PC-3 (cell line): ENCODE measurements at regions not wholly inside any gene's neighbourhood (a gene's known extent, or its start where the extent isn't known, plus 50 kb on each side); places are given as distances from the start of the nearest gene placed in this dataset.
A peak's percentile ranks its signal among the peaks of the same experiment; 100 is the strongest.

Experiments
- ATAC-seq: fragments of 200-7000 bp; cut with Tn5 transposase; 2 replicates; pipeline ENCODE4 v1.9.1; 2020; ENCODE audit warnings: mild to moderate bottlenecking, moderate library complexity
- BruUV-seq: library from RNA; stranded (reverse); fragments of 400-500 nt; replicated peaks from 2 replicates; lab custom pipeline; 2021; lab: Mats Ljungman, UMichigan
- CTCF ChIA-PET: fragments of 300-600 bp; sonication (Branson Sonifier 250); formaldehyde crosslinking; loops from one replicate; lab custom pipeline; 2022; ENCODE audit warnings: antibody characterized with exemption; lab: Charles Lee
- POLR2A ChIA-PET: fragments of 300-600 bp; sonication (Branson Sonifier 250); formaldehyde crosslinking; loops from one replicate; lab custom pipeline; 2022; ENCODE audit warnings: antibody characterized with exemption; ENCODE audit not compliant: unreplicated experiment; lab: Charles Lee
- DNase-seq: peaks from one replicate; pipeline ENCODE4 v3.0.0-alpha.2; 2015
- H2AFZ ChIP-seq: fragments of 300-600 bp; sonication (generic); 2 replicates; pipeline ENCODE4 v1.6.0; 2016; ENCODE audit warnings: antibody characterized with exemption, low read length
- H3F3A ChIP-seq: fragments of 300-600 bp; sonication (generic); one replicate; pipeline ENCODE4 v1.6.0; 2017; ENCODE audit warnings: antibody characterized with exemption, low read length, control low read depth, mild to moderate bottlenecking; ENCODE audit not compliant: unreplicated experiment
- H3K27ac ChIP-seq: fragments of 300-600 bp; sonication (generic); 2 replicates; pipeline ENCODE4 v1.5.1; 2016; ENCODE audit warnings: mild to moderate bottlenecking, low read length
- H3K27me3 ChIP-seq: fragments of 300-600 bp; sonication (generic); 2 replicates; pipeline ENCODE4 v1.6.1; 2016; ENCODE audit warnings: low read length, mixed read lengths
- H3K36me3 ChIP-seq: fragments of 300-600 bp; sonication (generic); 2 replicates; pipeline ENCODE4 v1.6.1; 2016; ENCODE audit warnings: low read depth, mixed run types, low read length, mixed read lengths
- H3K4me1 ChIP-seq: fragments of 300-600 bp; sonication (generic); 2 replicates; pipeline ENCODE4 v1.5.1; 2016; ENCODE audit warnings: low read length; ENCODE audit not compliant: insufficient read depth
- H3K4me2 ChIP-seq: fragments of 300-600 bp; sonication (generic); 2 replicates; pipeline ENCODE4 v1.6.0; 2016; ENCODE audit warnings: low read length
- H3K4me3 ChIP-seq: fragments of 300-600 bp; sonication (generic); 2 replicates; pipeline ENCODE4 v1.5.1; 2016; ENCODE audit warnings: mild to moderate bottlenecking, low read length, mixed read lengths
- H3K79me2 ChIP-seq: fragments of 300-600 bp; sonication (generic); 2 replicates; pipeline ENCODE4 v1.6.1; 2017; ENCODE audit warnings: low read length, mixed read lengths
- H3K9ac ChIP-seq: fragments of 300-600 bp; sonication (generic); 2 replicates; pipeline ENCODE4 v1.6.0; 2016; ENCODE audit warnings: mild to moderate bottlenecking, low read length
- H3K9me2 ChIP-seq: fragments of 300-600 bp; sonication (generic); replicated peaks from 2 replicates; pipeline ENCODE4 v1.6.1; 2016; ENCODE audit warnings: mixed run types, low read length, mixed read lengths
- H3K9me3 ChIP-seq: fragments of 300-600 bp; sonication (generic); 2 replicates; pipeline ENCODE4 v1.6.1; 2016; ENCODE audit warnings: low read length, mixed read lengths
- H4K20me1 ChIP-seq: fragments of 300-600 bp; sonication (generic); 2 replicates; pipeline ENCODE4 v1.6.1; 2016; ENCODE audit warnings: low read length, mixed read lengths
- CTCF ChIP-seq: fragments of 300-600 bp; sonication (generic); conservative IDR thresholded peaks from 2 replicates; pipeline ENCODE4 v1.5.1; 2017; ENCODE audit warnings: antibody characterized with exemption, low read depth, mild to moderate bottlenecking, low read length
- EZH2 ChIP-seq: fragments of 300-600 bp; sonication (generic); IDR thresholded peaks from one replicate; pipeline ENCODE4 v1.6.1; 2017; ENCODE audit warnings: antibody characterized with exemption, mild to moderate bottlenecking, low read length; ENCODE audit not compliant: unreplicated experiment
- EZH2phosphoT487 ChIP-seq: fragments of 300-600 bp; sonication (generic); IDR thresholded peaks from 2 replicates; pipeline ENCODE4 v1.6.1; 2018; ENCODE audit warnings: mild to moderate bottlenecking, antibody characterized with exemption, low read length, borderline replicate concordance
- intact Hi-C: fragments of 100-400 bp; cut with micrococcal nuclease; formaldehyde crosslinking; loops from 2 replicates; pipeline ENCODE4 v1.9.0; 2023

- no peak for ATAC-seq
- no peak for TF ChIP-seq CTCF
- TF ChIP-seq EZH2phosphoT487 = no peak
- no peak for TF ChIP-seq EZH2
- Histone ChIP-seq H3K36me3 (no peaks in the 10 kb centered on the region), H3K4me1 (peaks cover 19% of the 10 kb centered on the region), H3K4me3 (no peak overlapping the region), H3K9me3 (no peaks in the 10 kb centered on the region), H2AFZ (no peak overlapping the region), H3K27me3 (no peaks in the 10 kb centered on the region), H3K9me2 (no peaks in the 10 kb centered on the region), H3K4me2 (no peak overlapping the region), H3F3A (no peaks in the 10 kb centered on the region), H3K79me2 (no peaks in the 10 kb centered on the region), H3K9ac (no peak overlapping the region), H3K27ac (no peak overlapping the region), H4K20me1 (no peaks in the 10 kb centered on the region)
- CTCF ChIA-PET = no interaction called here
- DNase-seq = no peak
- intact Hi-C loops = no loop called here
- no TSS peak for BruUV-seq
- POLR2A ChIA-PET = no interaction called here
Measured at GRCh38 chr9:81791076-81791475, 101.7 kb upstream of the TLE1 start.

DNA sequence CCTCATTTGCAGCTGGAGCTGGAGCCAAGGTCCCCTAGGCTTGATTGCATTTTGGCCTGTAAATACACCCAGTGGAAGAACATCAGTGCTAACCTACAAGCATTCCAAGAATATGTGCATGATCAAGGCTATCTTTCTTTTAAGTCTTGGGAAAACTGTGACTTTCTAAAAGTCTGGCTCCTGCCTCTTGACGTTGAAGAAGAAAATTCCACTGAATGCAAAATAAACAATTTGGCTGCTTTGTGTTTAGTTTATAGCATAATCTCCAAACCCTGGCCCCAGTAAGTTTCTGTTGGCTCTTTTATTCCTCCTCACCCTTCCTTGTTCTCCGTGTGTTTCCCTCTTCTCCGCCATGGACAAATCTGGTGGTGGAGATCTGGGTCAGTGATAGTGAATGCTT, 109.3 kb upstream of the TLE1 start:
- intact Hi-C loops = no loop called here
- H3K9ac ChIP-seq = no peak overlapping the region
- H2AFZ ChIP-seq = no peak overlapping the region
- no peaks in the 10 kb centered on the region for H3K79me2 ChIP-seq
- no peak for DNase-seq
- ChIA-PET POLR2A (no interaction called here), CTCF (no interaction called here)
- H3K4me2 ChIP-seq = no peak overlapping the region
- H3K4me1 ChIP-seq = no peaks in the 10 kb centered on the region
- H3K9me2 ChIP-seq = no peaks in the 10 kb centered on the region
- H3K27ac ChIP-seq = no peak overlapping the region
- no TSS peak for BruUV-seq
- no peak for ATAC-seq
- H3K36me3 ChIP-seq = no peaks in the 10 kb centered on the region
- H3K4me3 ChIP-seq = no peak overlapping the region
- no peaks in the 10 kb centered on the region for H4K20me1 ChIP-seq
- no peaks in the 10 kb centered on the region for H3K9me3 ChIP-seq
- no peaks in the 10 kb centered on the region for H3K27me3 ChIP-seq
- no peak for TF ChIP-seq EZH2phosphoT487
- TF ChIP-seq EZH2 = no peak
- no peak for TF ChIP-seq CTCF
- H3F3A ChIP-seq = no peaks in the 10 kb centered on the region

- CTCF ChIA-PET = no interaction called here
- H4K20me1 ChIP-seq = no peaks in the 10 kb centered on the region
- H3K4me2 ChIP-seq = no peak overlapping the region
- no peaks in the 10 kb centered on the region for H3K79me2 ChIP-seq
- no peak overlapping the region for H3K4me3 ChIP-seq
- no peaks in the 10 kb centered on the region for H3F3A ChIP-seq
- no TSS peak for BruUV-seq
- H3K27me3 ChIP-seq = no peaks in the 10 kb centered on the region
- ATAC-seq (no peak), DNase-seq (peak; percentile 4)
- POLR2A ChIA-PET = no interaction called here
- intact Hi-C loops = no loop called here
- no peak for TF ChIP-seq CTCF
- no peak for TF ChIP-seq EZH2
- no peak for TF ChIP-seq EZH2phosphoT487
- H3K36me3 ChIP-seq = no peaks in the 10 kb centered on the region
- no peak overlapping the region for H2AFZ ChIP-seq
- no peaks in the 10 kb centered on the region for H3K4me1 ChIP-seq
- no peak overlapping the region for H3K9ac ChIP-seq
- H3K9me2 ChIP-seq = no peaks in the 10 kb centered on the region
- no peak overlapping the region for H3K27ac ChIP-seq
- no peaks in the 10 kb centered on the region for H3K9me3 ChIP-seq
Measured at GRCh38 chr9:81801190-81801589, 111.8 kb upstream of the TLE1 start.
